GM18861 (cell line): ENCODE measurements at regions not wholly inside any gene's neighbourhood (a gene's known extent, or its start where the extent isn't known, plus 50 kb on each side); places are given as distances from the start of the nearest gene placed in this dataset.

ENCODE experiments used
- ATAC-seq: cut with Tn5 transposase; IDR thresholded peaks from one replicate; pipeline ENCODE4 v1.9.1; 2021; ENCODE audit not compliant: unreplicated experiment

- no peak for ATAC-seq
Measured at GRCh38 chr1:8093221-8093980, 67.3 kb upstream of the ERRFI1 start.

GRCh38 chr1:8092657-8093056 lies 66.5 kb upstream of the ERRFI1 start:
- no peak for ATAC-seq

GRCh38 chr1:8091691-8092090 lies 65.6 kb upstream of the ERRFI1 start:
- ATAC-seq, result no peak

- ATAC-seq, result no peak
Measured at GRCh38 chr1:8090241-8090702, 64.2 kb upstream of the ERRFI1 start.

GRCh38 chr1:8089535-8090228 lies 63.6 kb upstream of the ERRFI1 start:
- no peak for ATAC-seq

- ATAC-seq, result no peak
Measured at GRCh38 chr1:8086055-8086454, 59.9 kb upstream of the ERRFI1 start.

GRCh38 chr1:8084913-8085312 lies 58.8 kb upstream of the ERRFI1 start:
- ATAC-seq, result no peak

GRCh38 chr1:8083739-8084484 lies 57.8 kb upstream of the ERRFI1 start:
- ATAC-seq, result no peak

GRCh38 chr1:8082945-8083344 lies 56.8 kb upstream of the ERRFI1 start:
- ATAC-seq, result no peak

- no peak for ATAC-seq
Measured at GRCh38 chr1:8078176-8078671, 52.1 kb upstream of the ERRFI1 start.

- no peak for ATAC-seq
Measured at GRCh38 chr1:8077602-8078001, 51.5 kb upstream of the ERRFI1 start.

- no peak for ATAC-seq
Measured at GRCh38 chr1:8077120-8077573, 51.0 kb upstream of the ERRFI1 start.

GRCh38 chr1:8076176-8076575 lies 50.1 kb upstream of the ERRFI1 start:
- no peak for ATAC-seq
